Hippocampal formation (tissue), 2 donors: ENCODE measurements at regions not wholly inside any gene's neighbourhood (a gene's known extent, or its start where the extent isn't known, plus 50 kb on each side); places are given as distances from the start of the nearest gene placed in this dataset.

Experiments
- DNase-seq, 2 donors: peaks; one replicate each; lab custom pipeline; 2025; lab: John Stamatoyannopoulos, UW

- DNase-seq: peak in 1 of 2 donors; percentile 55
Observed at GRCh38 chr11:70650075-70650909, 252.0 kb downstream of the CTTN start.

GRCh38 chr11:70651031-70651430 is 252.7 kb downstream of the CTTN start:
- DNase-seq: no peak

- DNase-seq: no peak
Observed at GRCh38 chr11:70654016-70654415, 255.7 kb downstream of the CTTN start.

DNA sequence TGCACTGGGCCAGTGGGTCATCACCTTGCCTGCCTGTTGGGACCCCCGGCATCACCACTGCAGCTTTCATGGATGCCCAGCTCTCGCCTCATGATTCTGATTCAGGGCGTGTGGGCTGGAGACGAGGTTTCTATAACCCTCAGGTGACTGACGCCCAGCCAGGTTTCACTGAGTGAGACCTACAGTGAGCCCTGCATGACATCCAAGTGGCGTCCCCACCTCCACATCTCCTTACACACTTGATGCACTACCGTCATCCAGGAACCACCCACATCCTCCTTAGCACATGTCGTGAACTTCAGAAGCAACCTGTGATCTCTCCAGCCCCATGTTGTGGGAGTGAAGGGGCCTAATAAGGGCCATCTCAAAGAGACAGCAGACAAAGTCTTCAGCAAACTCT is 257.5 kb downstream of the CTTN start:
- no peak for DNase-seq

- DNase-seq: no peak
Observed at GRCh38 chr11:70656252-70656651, 257.9 kb downstream of the CTTN start.

DNA sequence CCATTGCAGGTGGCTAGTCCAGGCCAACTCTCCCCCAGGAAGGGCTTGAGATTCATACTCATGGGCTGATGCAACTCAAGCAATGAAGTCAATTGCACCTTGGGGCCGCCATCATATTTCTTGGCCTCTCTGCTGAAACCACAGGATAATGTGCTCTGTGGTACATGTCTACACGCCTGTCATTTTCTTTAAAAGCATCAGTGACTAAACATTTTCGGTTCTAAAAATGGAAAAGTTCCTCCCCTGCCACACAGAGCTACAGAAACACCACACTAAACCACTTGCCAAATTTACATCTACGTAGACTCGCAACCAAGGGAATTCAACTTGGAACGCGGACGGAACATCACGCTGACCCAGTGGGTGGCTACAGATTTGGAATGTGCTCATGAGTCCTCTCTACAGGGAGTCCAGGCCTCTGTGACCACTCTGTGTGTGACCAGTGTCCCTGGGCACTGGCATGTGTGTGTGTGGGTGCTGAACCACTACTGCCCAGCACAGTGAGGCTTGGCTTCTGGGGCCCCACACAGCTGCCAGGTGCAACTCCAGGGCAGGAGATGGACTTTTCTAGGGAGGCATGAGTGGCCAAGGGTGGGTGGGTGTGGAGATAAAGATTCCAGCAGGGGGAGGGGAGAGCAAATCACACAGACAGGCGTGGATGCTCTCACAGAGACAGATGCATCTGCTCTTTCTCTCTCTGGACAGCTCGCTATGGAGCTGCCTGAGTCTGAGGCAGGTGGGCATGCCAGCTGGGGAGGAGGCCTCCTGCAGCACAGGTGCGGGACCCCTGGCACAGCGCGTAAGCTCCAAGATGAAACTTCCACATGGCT is 261.9 kb downstream of the CTTN start:
- no peak for DNase-seq

GRCh38 chr11:70660889-70661197 is 262.5 kb downstream of the CTTN start:
- no peak for DNase-seq

DNA sequence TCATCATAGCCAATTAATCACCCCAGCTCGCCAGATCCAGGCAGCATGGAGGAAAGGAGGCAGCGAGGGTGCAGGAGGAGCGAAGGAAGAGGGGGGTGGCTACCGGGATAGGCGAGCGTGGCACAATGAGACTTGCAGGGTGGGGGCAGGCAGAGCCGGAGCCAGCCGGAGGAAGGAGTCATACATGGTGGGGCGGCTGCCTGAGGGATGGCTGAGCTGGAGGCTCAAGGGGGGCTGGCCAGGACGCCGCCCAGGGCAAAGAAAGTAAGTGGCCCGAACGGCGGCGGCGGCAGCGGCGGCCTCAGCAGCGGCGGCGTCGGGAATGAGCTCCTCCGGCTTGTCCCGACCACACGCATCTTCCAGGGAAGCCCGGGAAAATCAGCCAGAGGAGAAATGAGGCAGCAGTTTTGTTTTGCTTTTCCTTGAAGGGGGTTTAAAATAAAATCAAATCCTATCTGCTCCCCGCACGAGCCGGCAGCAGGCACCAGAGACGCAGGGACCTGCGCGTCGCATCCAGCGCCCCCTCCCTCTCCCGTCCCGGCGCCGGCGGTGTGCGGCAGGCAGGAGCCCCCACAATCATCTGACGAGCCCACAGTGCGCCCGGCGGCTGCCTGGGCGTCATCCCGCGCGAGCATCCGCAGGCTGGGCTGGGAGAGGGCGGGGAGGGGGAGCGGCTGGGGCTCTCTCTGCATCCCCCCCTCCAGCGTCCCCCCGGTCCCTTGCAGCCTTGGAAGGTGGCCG is 263.6 kb downstream of the CTTN start:
- DNase-seq: peak in 1 of 2 donors; percentile 18

- DNase-seq: no peak
Observed at GRCh38 chr11:70662691-70663098, 264.4 kb downstream of the CTTN start.

DNA sequence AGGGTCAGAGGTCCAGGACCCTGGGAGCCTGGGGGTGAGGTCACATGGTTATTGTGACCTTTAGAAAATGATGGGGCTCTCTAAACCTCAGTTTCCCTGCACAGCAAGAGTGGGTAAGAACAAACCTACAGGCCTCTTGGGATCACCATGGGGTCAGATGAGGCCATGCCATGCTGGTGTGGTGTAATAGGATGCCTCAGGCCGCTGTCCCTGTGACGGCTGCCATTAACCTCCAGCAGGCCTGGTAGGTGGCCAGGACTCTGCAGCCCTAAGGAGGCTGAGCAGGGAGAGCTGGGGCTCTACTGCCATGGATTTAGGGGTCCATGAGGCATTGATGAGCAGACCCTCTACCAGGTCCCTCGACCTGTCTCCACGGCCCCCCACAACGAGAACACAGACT is 265.5 kb downstream of the CTTN start:
- DNase-seq: no peak

DNA sequence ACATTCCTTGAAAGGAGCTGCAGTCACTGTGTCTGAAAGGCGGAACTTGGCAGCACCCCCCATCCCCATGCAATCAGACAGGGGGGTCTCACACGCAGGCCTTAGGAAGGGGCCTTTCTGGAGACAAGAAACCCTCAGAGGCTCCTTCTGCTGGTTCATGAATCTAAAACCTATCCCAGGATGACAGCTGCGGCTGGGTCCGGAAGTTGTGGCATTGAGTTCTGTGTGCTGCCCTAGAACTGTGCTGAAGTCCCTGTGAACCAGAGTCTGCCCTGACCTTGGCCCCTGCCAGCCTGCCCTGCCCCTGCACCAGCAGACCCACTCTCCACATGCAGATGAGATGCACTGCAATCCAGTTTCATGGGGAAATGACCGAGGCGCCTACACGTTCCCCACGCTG is 268.0 kb downstream of the CTTN start:
- no peak for DNase-seq

- no peak for DNase-seq
Observed at GRCh38 chr11:70667767-70668166, 269.4 kb downstream of the CTTN start.

GRCh38 chr11:70668204-70669202 is 270.2 kb downstream of the CTTN start:
- no peak for DNase-seq

DNA sequence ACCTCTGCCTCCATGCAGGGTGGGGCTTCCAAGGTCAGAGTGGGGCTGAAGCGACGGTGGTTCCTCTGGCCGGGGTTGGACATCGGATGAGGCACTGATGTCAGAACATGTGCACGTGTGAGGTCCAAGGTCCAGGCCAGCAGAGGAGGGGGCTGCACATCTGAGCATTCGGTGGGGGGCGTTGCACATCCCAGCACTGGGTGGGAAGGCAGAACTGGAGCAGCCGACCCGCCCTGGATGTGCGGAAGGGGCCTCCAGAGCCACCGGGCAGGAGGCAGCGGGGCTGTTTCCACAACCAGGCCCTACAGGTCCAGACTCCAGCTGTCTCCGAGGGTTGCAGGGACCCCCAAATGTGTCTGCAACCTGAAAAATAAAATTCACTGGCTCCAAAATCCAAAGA is 271.0 kb downstream of the CTTN start:
- no peak for DNase-seq

- no peak for DNase-seq
Observed at GRCh38 chr11:70669871-70670675, 271.7 kb downstream of the CTTN start.

GRCh38 chr11:70670676-70671034 is 272.3 kb downstream of the CTTN start:
- DNase-seq: no peak

DNA sequence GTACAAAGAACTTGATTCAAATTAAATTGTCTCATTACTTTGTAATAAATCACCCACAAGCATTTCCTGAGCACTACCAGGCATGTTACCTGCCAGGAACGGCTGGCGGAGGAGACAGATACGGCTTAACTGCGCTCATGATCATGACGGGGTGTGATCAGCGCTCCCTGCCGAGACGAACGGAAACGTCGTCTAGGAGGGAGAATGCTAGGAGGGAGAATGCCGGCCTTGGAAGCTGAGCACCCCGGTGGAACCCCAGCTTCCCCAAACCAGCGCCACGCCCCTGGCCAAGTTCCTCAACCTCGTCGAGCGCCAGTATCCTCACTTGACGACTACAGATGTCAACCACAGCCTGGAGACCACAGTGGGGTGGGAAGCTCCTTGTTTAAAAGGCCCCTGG is 272.8 kb downstream of the CTTN start:
- DNase-seq: no peak

- DNase-seq: no peak
Observed at GRCh38 chr11:70671611-70672010, 273.3 kb downstream of the CTTN start.

GRCh38 chr11:70672991-70673653 is 274.8 kb downstream of the CTTN start:
- no peak for DNase-seq

- no peak for DNase-seq
Observed at GRCh38 chr11:70674605-70675004, 276.3 kb downstream of the CTTN start.
